ENCODE measurements at regions not wholly inside any gene's neighbourhood (a gene's known extent, or its start where the extent isn't known, plus 50 kb on each side); places are given as distances from the start of the nearest gene placed in this dataset.

DNA sequence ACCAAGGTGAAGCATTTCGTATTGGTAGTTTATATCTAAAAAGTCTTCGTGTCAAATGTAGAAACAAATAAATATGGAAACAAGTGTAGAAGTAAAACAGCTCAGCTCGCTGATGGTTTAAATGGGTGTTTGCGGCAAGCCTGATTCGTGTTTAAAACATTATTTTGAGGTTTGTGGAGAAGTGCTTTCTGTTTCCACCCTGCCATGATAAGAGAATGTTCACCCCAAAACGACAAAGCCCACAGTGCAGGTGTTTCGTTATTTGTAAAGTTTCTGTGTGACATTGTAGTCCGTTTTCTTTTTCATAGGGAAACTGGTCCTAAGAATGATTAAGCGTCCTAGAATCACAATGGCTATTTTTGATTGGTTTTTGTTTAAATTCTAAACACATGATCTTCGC, 316.2 kb upstream of the SHH start:
- no peak for TF ChIP-seq CTCF (IDR thresholded peaks at IDR 0.05; ENCODE audit: insufficient read depth, low read depth, low read length)
- TF ChIP-seq EZH2 (IDR thresholded peaks at IDR 0.05; ENCODE audit: insufficient read depth, low read length): no peak
